ENCODE measurements at regions not wholly inside any gene's neighbourhood (a gene's known extent, or its start where the extent isn't known, plus 50 kb on each side); places are given as distances from the start of the nearest gene placed in this dataset.

DNA sequence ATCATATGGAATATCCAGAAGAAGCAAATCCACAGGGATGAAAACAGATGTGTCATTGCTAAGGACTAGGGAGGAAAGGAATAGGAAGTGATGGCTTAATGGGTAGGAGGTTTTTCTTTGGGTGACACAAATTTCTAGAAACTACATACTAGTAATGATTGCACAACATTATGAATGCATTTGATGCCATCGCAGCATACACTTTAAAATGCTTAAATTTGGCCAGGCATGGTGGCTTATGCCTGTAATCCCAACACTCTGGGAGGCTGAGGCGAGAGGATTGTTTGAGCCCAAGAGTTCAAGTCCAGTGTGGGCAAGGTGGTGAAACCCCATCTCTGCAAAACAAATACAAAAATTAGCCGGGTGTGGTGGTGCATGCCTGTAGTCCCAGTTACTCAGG is 1370.8 kb downstream of the AACS start:
- Histone ChIP-seq H2AFZ (ENCODE audit: low read length) (no peak overlapping the region), H3K9me3 (ENCODE audit: low read length) (no peaks in the 10 kb centered on the region), H3K4me3 (ENCODE audit: low read depth, low read length, poor library complexity, severe bottlenecking) (no peak overlapping the region), H3K27me3 (ENCODE audit: insufficient read depth, low read length) (no peaks in the 10 kb centered on the region), H3K79me2 (ENCODE audit: insufficient read depth, low read length) (no peaks in the 10 kb centered on the region), H3K9ac (ENCODE audit: low read length) (no peak overlapping the region), H3K4me1 (ENCODE audit: insufficient read depth, low read length, severe bottlenecking) (peaks cover 43% of the 10 kb centered on the region), H3K36me3 (ENCODE audit: insufficient read depth, low read length) (no peaks in the 10 kb centered on the region), H4K20me1 (ENCODE audit: insufficient read depth, low read length) (no peaks in the 10 kb centered on the region), H3K9me2 (ENCODE audit: low read depth, low read length) (no peaks in the 10 kb centered on the region), H3K27ac (ENCODE audit: low read depth, low read length, poor library complexity, severe bottlenecking) (peak overlapping the region; percentile 69), H3F3A (ENCODE audit: insufficient read depth, low read length) (no peaks in the 10 kb centered on the region), H3K4me2 (ENCODE audit: low read length) (no peak overlapping the region)
- TF ChIP-seq, protein P1, sequence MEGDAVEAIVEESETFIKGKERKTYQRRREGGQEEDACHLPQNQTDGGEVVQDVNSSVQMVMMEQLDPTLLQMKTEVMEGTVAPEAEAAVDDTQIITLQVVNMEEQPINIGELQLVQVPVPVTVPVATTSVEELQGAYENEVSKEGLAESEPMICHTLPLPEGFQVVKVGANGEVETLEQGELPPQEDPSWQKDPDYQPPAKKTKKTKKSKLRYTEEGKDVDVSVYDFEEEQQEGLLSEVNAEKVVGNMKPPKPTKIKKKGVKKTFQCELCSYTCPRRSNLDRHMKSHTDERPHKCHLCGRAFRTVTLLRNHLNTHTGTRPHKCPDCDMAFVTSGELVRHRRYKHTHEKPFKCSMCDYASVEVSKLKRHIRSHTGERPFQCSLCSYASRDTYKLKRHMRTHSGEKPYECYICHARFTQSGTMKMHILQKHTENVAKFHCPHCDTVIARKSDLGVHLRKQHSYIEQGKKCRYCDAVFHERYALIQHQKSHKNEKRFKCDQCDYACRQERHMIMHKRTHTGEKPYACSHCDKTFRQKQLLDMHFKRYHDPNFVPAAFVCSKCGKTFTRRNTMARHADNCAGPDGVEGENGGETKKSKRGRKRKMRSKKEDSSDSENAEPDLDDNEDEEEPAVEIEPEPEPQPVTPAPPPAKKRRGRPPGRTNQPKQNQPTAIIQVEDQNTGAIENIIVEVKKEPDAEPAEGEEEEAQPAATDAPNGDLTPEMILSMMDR (IDR thresholded peaks at IDR 0.05; ENCODE audit: low read length), result no peak
- TF ChIP-seq EZH2 (IDR thresholded peaks at IDR 0.05; ENCODE audit: borderline replicate concordance, low read length), result no peak

DNA sequence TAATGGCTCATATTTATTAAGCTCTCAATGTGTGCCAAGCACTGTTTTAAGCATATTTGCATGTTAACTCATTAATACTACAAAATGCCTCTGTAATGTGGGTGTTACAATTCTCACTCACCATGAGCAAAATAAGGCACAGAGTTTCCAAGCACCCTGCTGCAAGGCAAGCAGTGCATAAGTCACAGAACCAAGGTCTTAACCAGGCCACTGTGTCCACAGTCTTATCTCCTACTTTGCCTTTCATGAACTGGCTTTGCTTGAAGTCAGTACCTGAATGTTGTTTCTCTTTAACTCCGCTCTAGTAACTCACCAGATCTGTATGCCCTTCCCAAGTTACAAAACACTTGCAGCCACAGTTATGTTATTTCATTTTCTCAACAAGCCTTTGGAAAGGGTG is 1372.7 kb downstream of the AACS start:
- no peak overlapping the region for H3K4me3 ChIP-seq (ENCODE audit: low read depth, low read length, poor library complexity, severe bottlenecking)
- H3K9ac ChIP-seq (ENCODE audit: low read length), result no peak overlapping the region
- no peaks in the 10 kb centered on the region for H3K9me2 ChIP-seq (ENCODE audit: low read depth, low read length)
- no peaks in the 10 kb centered on the region for H3K9me3 ChIP-seq (ENCODE audit: low read length)
- no peaks in the 10 kb centered on the region for H3K79me2 ChIP-seq (ENCODE audit: insufficient read depth, low read length)
- H3K27me3 ChIP-seq (ENCODE audit: insufficient read depth, low read length), result no peaks in the 10 kb centered on the region
- H3K4me1 ChIP-seq (ENCODE audit: insufficient read depth, low read length, severe bottlenecking), result peaks cover 43% of the 10 kb centered on the region
- no peaks in the 10 kb centered on the region for H3K36me3 ChIP-seq (ENCODE audit: insufficient read depth, low read length)
- no peak for TF ChIP-seq EZH2 (IDR thresholded peaks at IDR 0.05; ENCODE audit: borderline replicate concordance, low read length)
- TF ChIP-seq, protein P1 (IDR thresholded peaks at IDR 0.05; ENCODE audit: low read length), result no peak
- no peak overlapping the region for H2AFZ ChIP-seq (ENCODE audit: low read length)
- no peaks in the 10 kb centered on the region for H3F3A ChIP-seq (ENCODE audit: insufficient read depth, low read length)
- peak overlapping the region; percentile 69 for H3K27ac ChIP-seq (ENCODE audit: low read depth, low read length, poor library complexity, severe bottlenecking)
- no peak overlapping the region; the same call in 1 of the 2 replicates for H3K4me2 ChIP-seq (ENCODE audit: low read length)
- H4K20me1 ChIP-seq (ENCODE audit: insufficient read depth, low read length), result no peaks in the 10 kb centered on the region

DNA sequence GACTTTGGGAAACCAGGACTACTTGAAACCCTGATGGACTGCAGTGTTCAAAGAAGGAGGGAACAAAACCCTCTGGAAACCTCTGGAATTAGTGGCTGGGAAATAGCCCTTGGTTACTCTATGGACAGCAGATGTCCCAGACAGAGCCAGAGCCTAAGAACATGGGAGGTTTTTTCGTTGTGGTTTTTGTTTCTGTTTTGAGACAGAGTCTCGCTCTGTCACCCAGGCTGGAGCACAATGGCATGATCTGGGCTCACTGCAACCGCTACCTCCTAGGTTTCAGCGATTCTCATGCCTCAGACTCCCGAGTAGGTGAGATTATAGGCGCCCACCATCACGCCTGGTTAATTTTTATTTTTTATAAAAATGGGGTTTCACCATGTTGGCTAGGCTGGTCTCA is 1378.7 kb downstream of the AACS start:
- no peaks in the 10 kb centered on the region for H3F3A ChIP-seq (ENCODE audit: insufficient read depth, low read length)
- H3K9me3 ChIP-seq (ENCODE audit: low read length), result no peaks in the 10 kb centered on the region
- H3K4me2 ChIP-seq (ENCODE audit: low read length), result peak overlapping the region; percentile 19; the same call in 1 of the 2 replicates
- H3K36me3 ChIP-seq (ENCODE audit: insufficient read depth, low read length), result no peaks in the 10 kb centered on the region
- H3K79me2 ChIP-seq (ENCODE audit: insufficient read depth, low read length), result no peaks in the 10 kb centered on the region
- H3K27ac ChIP-seq (ENCODE audit: low read depth, low read length, poor library complexity, severe bottlenecking), result peak overlapping the region; percentile 71
- H3K4me1 ChIP-seq (ENCODE audit: insufficient read depth, low read length, severe bottlenecking), result peaks cover 27% of the 10 kb centered on the region
- no peaks in the 10 kb centered on the region for H3K9me2 ChIP-seq (ENCODE audit: low read depth, low read length)
- H2AFZ ChIP-seq (ENCODE audit: low read length), result no peak overlapping the region
- TF ChIP-seq, protein P1 (IDR thresholded peaks at IDR 0.05; ENCODE audit: low read length), result no peak
- no peak for TF ChIP-seq EZH2 (IDR thresholded peaks at IDR 0.05; ENCODE audit: borderline replicate concordance, low read length)
- no peak overlapping the region; the same call in 1 of the 2 replicates for H3K9ac ChIP-seq (ENCODE audit: low read length)
- H3K4me3 ChIP-seq (ENCODE audit: low read depth, low read length, poor library complexity, severe bottlenecking), result no peak overlapping the region
- H3K27me3 ChIP-seq (ENCODE audit: insufficient read depth, low read length), result no peaks in the 10 kb centered on the region
- no peaks in the 10 kb centered on the region for H4K20me1 ChIP-seq (ENCODE audit: insufficient read depth, low read length)
